Ovary (tissue), 3 donors: ENCODE measurements at regions not wholly inside any gene's neighbourhood (a gene's known extent, or its start where the extent isn't known, plus 50 kb on each side); places are given as distances from the start of the nearest gene placed in this dataset.

Source experiments
- EP300 ChIP-seq: sonication (generic); formaldehyde crosslinking; IDR thresholded peaks from one replicate; pipeline ENCODE4 v1.6.1; 2017; ENCODE audit warnings: antibody characterized with exemption
- POLR2A ChIP-seq: fragments of 450-650 bp; IDR thresholded peaks from one replicate; pipeline ENCODE4 v1.6.1; 2017; ENCODE audit warnings: antibody characterized with exemption, mild to moderate bottlenecking, moderate library complexity
- TF ChIP-seq, protein P1 (sequence below), 3 donors: fragments of 450-650 bp in 2 of 3; fragments of 200-600 bp in 1 of 3; IDR thresholded peaks; one replicate each; pipeline versions ENCODE4 v1.5.1 to v1.8.0; 2016 to 2022; ENCODE audit warnings: antibody characterized with exemption in 3 of 3, mild to moderate bottlenecking in 1 of 3
- donor health status: DM: no; HTN: no; CAD: no.

DNA sequence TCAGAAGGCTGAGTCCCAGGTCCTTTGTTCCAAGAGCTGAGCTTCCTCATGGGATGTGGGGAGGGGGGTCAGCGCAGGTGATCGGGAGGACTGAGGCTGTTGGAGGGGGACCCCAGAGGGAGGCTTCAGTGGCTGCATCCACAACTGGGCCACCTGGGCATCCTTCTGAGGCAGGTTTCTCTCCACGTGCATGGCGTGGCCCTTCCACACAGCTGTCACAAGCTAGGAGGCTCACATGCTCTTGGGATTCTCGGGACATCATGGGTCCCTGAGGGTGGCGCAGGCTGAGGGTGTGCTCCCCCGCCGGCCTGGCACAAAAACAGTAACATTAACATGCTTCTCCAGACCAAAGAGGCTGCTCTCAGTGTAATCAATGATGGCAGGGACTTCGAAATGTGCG, 229.6 kb upstream of the AJAP1 start:
- TF ChIP-seq POLR2A: no peak
- TF ChIP-seq, protein P1, sequence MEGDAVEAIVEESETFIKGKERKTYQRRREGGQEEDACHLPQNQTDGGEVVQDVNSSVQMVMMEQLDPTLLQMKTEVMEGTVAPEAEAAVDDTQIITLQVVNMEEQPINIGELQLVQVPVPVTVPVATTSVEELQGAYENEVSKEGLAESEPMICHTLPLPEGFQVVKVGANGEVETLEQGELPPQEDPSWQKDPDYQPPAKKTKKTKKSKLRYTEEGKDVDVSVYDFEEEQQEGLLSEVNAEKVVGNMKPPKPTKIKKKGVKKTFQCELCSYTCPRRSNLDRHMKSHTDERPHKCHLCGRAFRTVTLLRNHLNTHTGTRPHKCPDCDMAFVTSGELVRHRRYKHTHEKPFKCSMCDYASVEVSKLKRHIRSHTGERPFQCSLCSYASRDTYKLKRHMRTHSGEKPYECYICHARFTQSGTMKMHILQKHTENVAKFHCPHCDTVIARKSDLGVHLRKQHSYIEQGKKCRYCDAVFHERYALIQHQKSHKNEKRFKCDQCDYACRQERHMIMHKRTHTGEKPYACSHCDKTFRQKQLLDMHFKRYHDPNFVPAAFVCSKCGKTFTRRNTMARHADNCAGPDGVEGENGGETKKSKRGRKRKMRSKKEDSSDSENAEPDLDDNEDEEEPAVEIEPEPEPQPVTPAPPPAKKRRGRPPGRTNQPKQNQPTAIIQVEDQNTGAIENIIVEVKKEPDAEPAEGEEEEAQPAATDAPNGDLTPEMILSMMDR (IDR thresholded peaks at IDR 0.05): no peak
- TF ChIP-seq EP300: no peak
